GM12878 (cell line): ENCODE measurements at regions not wholly inside any gene's neighbourhood (a gene's known extent, or its start where the extent isn't known, plus 50 kb on each side); places are given as distances from the start of the nearest gene placed in this dataset.

ENCODE experiments used
- ATAC-seq: fragments of 200-7000 bp; cut with Tn5 transposase; 3 replicates; pipeline ENCODE4 v1.9.1; 2020; ENCODE audit warnings: mild to moderate bottlenecking, moderate library complexity
- BruUV-seq: library from RNA; stranded (reverse); fragments of 400-500 nt; replicated peaks from 2 replicates; lab custom pipeline; 2021; lab: Mats Ljungman, UMichigan
- CTCF ChIA-PET: fragments of 300-600 bp; sonication (Branson Sonifier 250); formaldehyde crosslinking; extraction: SDS; loops from one replicate; lab custom pipeline; 2021; ENCODE audit warnings: inconsistent platforms; lab: Yijun Ruan, JAX
- POLR2A ChIA-PET: fragments of 350-600 bp; formaldehyde crosslinking; extraction: SDS; loops from one replicate; lab custom pipeline; 2021; ENCODE audit warnings: inconsistent platforms; lab: Charles Lee
- RAD21 ChIA-PET: fragments of 300-600 bp; sonication (Branson Sonifier 250); formaldehyde crosslinking; loops from one replicate; lab custom pipeline; 2023; ENCODE audit warnings: antibody characterized with exemption; ENCODE audit not compliant: unreplicated experiment; lab: Charles Lee
- SMC1A ChIA-PET: fragments of 300-600 bp; sonication (Branson Sonifier 250); formaldehyde crosslinking; loops from one replicate; lab custom pipeline; 2023; ENCODE audit not compliant: unreplicated experiment, uncharacterized antibody; lab: Charles Lee
- DNase-seq: peaks from one replicate; pipeline ENCODE4 v3.0.0-alpha.2; 2011; ENCODE audit warnings: low read depth, low spot score
- FAIRE-seq: peaks from 3 replicates; lab custom pipeline; 2011; peaks lifted over from hg19 to GRCh38; lab: Jason Lieb, UNC
- H2AFZ ChIP-seq: 2 replicates; pipeline ENCODE4 v1.6.0; 2011; ENCODE audit warnings: low read depth, low read length, control low read depth; ENCODE audit not compliant: control insufficient read depth
- H3K27ac ChIP-seq: 2 replicates; pipeline ENCODE4 v1.5.1; 2011; ENCODE audit warnings: control low read depth; ENCODE audit not compliant: control insufficient read depth, insufficient read depth
- H3K27me3 ChIP-seq, 2 experiments: replicated peaks in 1 of 2; 2 replicates each; pipeline versions ENCODE4 v1.6.0 to v1.6.1; 2011; ENCODE audit warnings: low read length in 1 of 2; ENCODE audit not compliant: control insufficient read depth in 2 of 2, insufficient read depth in 2 of 2
- H3K36me3 ChIP-seq, 2 experiments: 2 replicates each; pipeline ENCODE4 v1.5.1; 2011; ENCODE audit warnings: low read length in 1 of 2; ENCODE audit not compliant: control insufficient read depth in 2 of 2, insufficient read depth in 2 of 2
- H3K4me1 ChIP-seq: 2 replicates; pipeline ENCODE4 v1.6.1; 2011; ENCODE audit warnings: mild to moderate bottlenecking, low read length, moderate library complexity, mixed read lengths; ENCODE audit not compliant: control insufficient read depth, insufficient read depth
- H3K4me2 ChIP-seq: 2 replicates; pipeline ENCODE4 v1.6.0; 2011; ENCODE audit warnings: control low read depth; ENCODE audit not compliant: control insufficient read depth, insufficient read depth
- H3K4me3 ChIP-seq: fragments of 200-600 bp; sonication (generic); 2 replicates; pipeline ENCODE4 v1.5.1; 2016
- H3K79me2 ChIP-seq: 2 replicates; pipeline ENCODE4 v1.6.0; 2011; ENCODE audit warnings: low read length; ENCODE audit not compliant: control insufficient read depth, insufficient read depth
- H3K9ac ChIP-seq: 2 replicates; pipeline ENCODE4 v1.8.0; 2011; ENCODE audit warnings: low read length, control low read depth, mixed read lengths; ENCODE audit not compliant: control insufficient read depth, insufficient read depth
- H3K9me3 ChIP-seq: replicated peaks from 3 replicates; pipeline ENCODE4 v1.5.1; 2011; ENCODE audit warnings: mild to moderate bottlenecking, low read length; ENCODE audit not compliant: control insufficient read depth, insufficient read depth
- H4K20me1 ChIP-seq: 2 replicates; pipeline ENCODE4 v1.6.0; 2011; ENCODE audit not compliant: control insufficient read depth, insufficient read depth
- CHD1 ChIP-seq: IDR thresholded peaks from 2 replicates; pipeline ENCODE4 v1.6.1; 2012; ENCODE audit warnings: low read depth, low read length, improper control_type of control experiment
- DPF2 ChIP-seq: fragments of 450-650 bp; IDR thresholded peaks from 2 replicates; pipeline ENCODE4 v1.6.1; 2017; ENCODE audit warnings: mild to moderate bottlenecking
- E4F1 ChIP-seq: fragments of 450-650 bp; IDR thresholded peaks from 2 replicates; pipeline ENCODE4 v1.6.1; 2018; ENCODE audit warnings: borderline replicate concordance, mild to moderate bottlenecking; ENCODE audit not compliant: partially characterized antibody
- PBX3 ChIP-seq: IDR thresholded peaks from 2 replicates; pipeline ENCODE4 v1.6.1; 2011; ENCODE audit warnings: mild to moderate bottlenecking, low read depth, low read length, moderate library complexity; ENCODE audit not compliant: insufficient replicate concordance
- PKNOX1 ChIP-seq: fragments of 450-650 bp; IDR thresholded peaks from 2 replicates; pipeline ENCODE4 v1.6.1; 2016; ENCODE audit warnings: mild to moderate bottlenecking
- REST ChIP-seq: IDR thresholded peaks from 2 replicates; pipeline ENCODE4 v1.6.1; 2012; ENCODE audit warnings: mild to moderate bottlenecking, low read depth, low read length
- SREBF1 ChIP-seq: IDR thresholded peaks from 2 replicates; pipeline ENCODE4 v1.6.1; 2012; ENCODE audit warnings: mild to moderate bottlenecking, low read length
- ZNF207 ChIP-seq: fragments of 450-650 bp; IDR thresholded peaks from 2 replicates; pipeline ENCODE4 v1.6.1; 2014; ENCODE audit warnings: antibody characterized with exemption, mild to moderate bottlenecking, borderline replicate concordance
- WGBS: methylation state at CpG from one replicate; pipeline ENCODE4 v1.1.6; 2016; ENCODE audit warnings: low lambda C conversion rate; ENCODE audit not compliant: insufficient replicate concordance, insufficient coverage; ENCODE audit errors: missing lambda C conversion rate; 5-methylcytosine and 5-hydroxymethylcytosine counted together
- in situ Hi-C: fragments of 300-500 bp; cut with MboI; formaldehyde crosslinking; loops from 9 replicates; pipeline ENCODE4 v1.14.3; 2018; ENCODE audit warnings: mixed read lengths
- intact Hi-C: fragments of 100-400 bp; cut with micrococcal nuclease; formaldehyde crosslinking; loops from one replicate; pipeline ENCODE4 v1.14.2; 2022; ENCODE audit not compliant: unreplicated experiment

GRCh38 chr12:24544368-24544767 lies 404.5 kb downstream of the BCAT1 start:
- Histone ChIP-seq H3K36me3 (no peaks in the 10 kb centered on the region), H4K20me1 (no peaks in the 10 kb centered on the region), H3K9ac (no peak overlapping the region), H3K4me3 (no peak overlapping the region), H3K4me2 (no peak overlapping the region), H2AFZ (no peak overlapping the region), H3K79me2 (no peaks in the 10 kb centered on the region), H3K27me3 (no peaks in the 10 kb centered on the region; a peak in 1 of 4 replicates), H3K4me1 (no peaks in the 10 kb centered on the region), H3K27ac (no peak overlapping the region), H3K9me3 (no peaks in the 10 kb centered on the region)
- DNase-seq (no peak), FAIRE-seq (no peak), ATAC-seq (no peak)
- no TSS peak for BruUV-seq
- in situ Hi-C loops = no loop called here
- ChIA-PET SMC1A (interaction anchor here (0.9 kb wide), 1 partner anchor 17 kb away, joined by 3 read pairs; no protein-coding TSS in a partner anchor), POLR2A (no interaction called here), CTCF (no interaction called here), RAD21 (no interaction called here)
- no peak for TF ChIP-seq ZNF207
- no peak for TF ChIP-seq PBX3
- intact Hi-C loops = no loop called here

- no TSS peak for BruUV-seq
- H2AFZ ChIP-seq = no peak overlapping the region
- H3K27me3 ChIP-seq = no peaks in the 10 kb centered on the region; a peak in 1 of 4 replicates
- H3K4me2 ChIP-seq = no peak overlapping the region
- ChIA-PET POLR2A (no interaction called here), CTCF (no interaction called here), RAD21 (no interaction called here), SMC1A (no interaction called here)
- WGBS = 19% methylated on average over 5 of the region's 5 CpGs
- H3K79me2 ChIP-seq = no peaks in the 10 kb centered on the region
- H3K36me3 ChIP-seq = no peaks in the 10 kb centered on the region
- no peaks in the 10 kb centered on the region for H3K9me3 ChIP-seq
- in situ Hi-C loops (no loop called here), intact Hi-C loops (no loop called here)
- H3K4me1 ChIP-seq = no peaks in the 10 kb centered on the region
- H3K27ac ChIP-seq = no peak overlapping the region
- DNase-seq (no peak), ATAC-seq (no peak), FAIRE-seq (no peak)
- no peak overlapping the region for H3K4me3 ChIP-seq
- H3K9ac ChIP-seq = no peak overlapping the region
- H4K20me1 ChIP-seq = no peaks in the 10 kb centered on the region
- TF ChIP-seq PKNOX1 (no peak), DPF2 (no peak), CHD1 (no peak), REST (no peak), E4F1 (no peak), SREBF1 (no peak)
Measured at GRCh38 chr12:24541193-24541871, 407.6 kb downstream of the BCAT1 start.
